ENCODE measurements at regions not wholly inside any gene's neighbourhood (a gene's known extent, or its start where the extent isn't known, plus 50 kb on each side); places are given as distances from the start of the nearest gene placed in this dataset.

DNA sequence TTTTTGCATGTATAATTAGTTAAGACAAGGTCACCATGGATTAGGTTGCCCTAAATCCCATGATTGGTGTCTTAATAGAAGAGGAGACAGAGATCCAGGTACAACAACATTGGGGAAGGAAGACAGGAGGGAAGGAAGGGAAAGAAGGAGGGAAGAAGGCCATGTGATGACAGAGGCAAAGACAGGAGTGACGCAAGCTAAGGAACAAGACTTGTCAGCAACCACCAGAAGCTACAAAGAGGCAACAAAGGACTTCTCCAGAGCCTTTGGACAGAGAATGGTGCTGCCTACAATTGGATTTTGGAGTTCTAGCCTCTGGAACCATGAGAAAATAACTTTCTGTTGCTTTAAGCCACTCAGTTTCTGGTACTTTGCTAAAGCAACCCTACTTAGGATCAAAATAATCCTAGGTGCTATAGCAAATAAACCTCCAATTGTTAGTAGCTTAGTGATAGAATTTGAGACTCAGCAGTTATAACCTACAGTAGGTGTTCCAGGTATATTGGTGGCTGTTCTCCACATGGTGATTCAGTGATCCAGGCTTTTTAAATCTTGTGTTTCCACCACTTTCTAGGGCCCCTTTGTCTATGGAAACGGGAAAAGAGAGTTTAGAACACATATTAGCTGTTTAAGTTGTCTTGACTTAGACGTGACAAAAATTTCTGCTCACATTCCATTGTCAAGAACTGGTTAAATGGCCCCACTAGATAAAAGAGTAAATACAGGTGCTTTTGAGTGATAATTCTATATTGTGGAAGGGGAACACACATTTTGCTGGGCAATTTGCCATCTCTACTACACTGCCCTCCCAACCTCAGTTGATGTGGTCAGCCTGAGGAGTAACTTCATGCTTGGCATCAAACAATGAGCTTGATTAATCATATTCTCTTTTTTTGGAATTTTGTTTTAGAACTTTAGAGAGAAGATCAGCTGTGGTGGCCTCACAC lies 70.5 kb upstream of the SP4 start:
- FAIRE-seq (no peak), DNase-seq (ENCODE audit: insufficient read length, low spot score) (no peak)
- TF ChIP-seq, protein P1, sequence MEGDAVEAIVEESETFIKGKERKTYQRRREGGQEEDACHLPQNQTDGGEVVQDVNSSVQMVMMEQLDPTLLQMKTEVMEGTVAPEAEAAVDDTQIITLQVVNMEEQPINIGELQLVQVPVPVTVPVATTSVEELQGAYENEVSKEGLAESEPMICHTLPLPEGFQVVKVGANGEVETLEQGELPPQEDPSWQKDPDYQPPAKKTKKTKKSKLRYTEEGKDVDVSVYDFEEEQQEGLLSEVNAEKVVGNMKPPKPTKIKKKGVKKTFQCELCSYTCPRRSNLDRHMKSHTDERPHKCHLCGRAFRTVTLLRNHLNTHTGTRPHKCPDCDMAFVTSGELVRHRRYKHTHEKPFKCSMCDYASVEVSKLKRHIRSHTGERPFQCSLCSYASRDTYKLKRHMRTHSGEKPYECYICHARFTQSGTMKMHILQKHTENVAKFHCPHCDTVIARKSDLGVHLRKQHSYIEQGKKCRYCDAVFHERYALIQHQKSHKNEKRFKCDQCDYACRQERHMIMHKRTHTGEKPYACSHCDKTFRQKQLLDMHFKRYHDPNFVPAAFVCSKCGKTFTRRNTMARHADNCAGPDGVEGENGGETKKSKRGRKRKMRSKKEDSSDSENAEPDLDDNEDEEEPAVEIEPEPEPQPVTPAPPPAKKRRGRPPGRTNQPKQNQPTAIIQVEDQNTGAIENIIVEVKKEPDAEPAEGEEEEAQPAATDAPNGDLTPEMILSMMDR (IDR thresholded peaks at IDR 0.05; ENCODE audit: insufficient read depth, missing control alignments) = no peak

DNA sequence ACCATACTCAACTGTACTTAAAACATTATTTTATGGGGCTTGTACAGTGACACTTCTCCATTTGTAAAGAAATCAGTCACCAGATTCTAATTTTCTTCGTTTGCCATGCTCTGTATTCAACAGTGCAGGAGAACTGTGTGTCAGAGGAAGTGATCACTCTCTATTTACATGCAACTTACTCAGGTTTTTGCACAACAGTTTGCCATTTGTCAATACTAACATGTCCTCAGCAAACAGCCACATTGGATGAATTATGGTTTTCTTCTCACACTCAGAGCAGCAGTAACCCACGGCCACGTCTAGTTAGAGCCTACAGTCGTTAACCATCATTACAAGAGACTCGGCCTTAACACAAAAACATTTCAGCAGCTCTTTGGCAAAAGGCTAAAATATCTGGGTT lies 69.2 kb upstream of the SP4 start:
- DNase-seq (ENCODE audit: insufficient read length, low spot score) (no peak), FAIRE-seq (no peak)
- TF ChIP-seq, protein P1 (IDR thresholded peaks at IDR 0.05; ENCODE audit: insufficient read depth, missing control alignments) = no peak

DNA sequence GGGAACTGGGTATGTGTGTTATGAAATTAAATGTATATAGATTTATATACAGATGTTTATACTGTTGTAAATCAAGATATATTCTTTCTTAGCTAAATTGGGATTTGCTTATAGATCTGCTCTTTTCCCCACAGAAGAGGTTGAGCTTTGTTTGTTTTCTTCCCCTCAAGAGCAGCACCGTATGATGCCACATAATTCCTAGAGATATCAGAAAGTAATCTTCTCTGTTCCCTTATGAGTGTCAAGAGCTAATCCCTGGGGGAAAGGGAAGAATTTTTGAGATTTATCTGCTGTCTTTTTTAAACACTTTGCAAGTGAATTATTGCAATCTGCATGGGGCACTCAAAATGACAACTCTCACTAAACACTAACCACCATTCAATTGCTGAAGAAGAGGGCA lies 68.7 kb upstream of the SP4 start:
- DNase-seq (ENCODE audit: insufficient read length, low spot score) (no peak), FAIRE-seq (no peak)
- TF ChIP-seq, protein P1 (IDR thresholded peaks at IDR 0.05; ENCODE audit: insufficient read depth, missing control alignments) = no peak

DNA sequence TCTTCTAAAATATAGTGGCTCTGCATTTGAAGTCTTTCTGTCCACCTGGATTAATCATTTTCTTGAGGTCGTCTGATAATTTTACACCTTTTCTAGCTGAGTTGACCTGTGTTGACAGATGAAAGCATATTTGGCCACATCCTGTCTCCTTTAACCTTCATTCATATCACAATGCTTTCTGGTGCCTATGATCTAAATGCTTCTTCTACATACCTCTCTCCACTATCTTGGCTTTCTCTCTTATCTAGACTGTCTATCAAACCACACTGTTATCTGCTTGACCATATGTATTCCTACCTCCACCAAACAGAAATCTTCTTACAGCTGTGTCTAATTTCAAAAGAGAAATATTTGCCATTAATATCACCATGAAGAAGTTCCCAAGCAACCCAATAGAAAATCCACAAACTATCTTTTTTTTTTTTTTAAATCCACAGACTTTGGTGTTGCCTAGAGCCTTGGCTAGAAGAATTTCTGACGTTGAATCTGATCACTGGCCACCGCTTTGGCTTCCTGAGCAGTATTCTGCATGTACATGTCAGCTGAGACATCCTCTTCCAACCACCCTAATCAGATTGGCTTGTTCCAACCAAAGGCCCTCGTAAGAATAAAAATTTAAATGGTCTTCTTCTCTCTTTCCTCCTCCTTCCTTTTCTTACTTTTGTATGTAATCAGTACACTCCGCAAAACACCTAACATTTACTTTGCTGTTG lies 66.3 kb upstream of the SP4 start:
- TF ChIP-seq, protein P1 (IDR thresholded peaks at IDR 0.05; ENCODE audit: insufficient read depth, missing control alignments) = no peak
- FAIRE-seq = no peak
- no peak for DNase-seq (ENCODE audit: insufficient read length, low spot score)

DNA sequence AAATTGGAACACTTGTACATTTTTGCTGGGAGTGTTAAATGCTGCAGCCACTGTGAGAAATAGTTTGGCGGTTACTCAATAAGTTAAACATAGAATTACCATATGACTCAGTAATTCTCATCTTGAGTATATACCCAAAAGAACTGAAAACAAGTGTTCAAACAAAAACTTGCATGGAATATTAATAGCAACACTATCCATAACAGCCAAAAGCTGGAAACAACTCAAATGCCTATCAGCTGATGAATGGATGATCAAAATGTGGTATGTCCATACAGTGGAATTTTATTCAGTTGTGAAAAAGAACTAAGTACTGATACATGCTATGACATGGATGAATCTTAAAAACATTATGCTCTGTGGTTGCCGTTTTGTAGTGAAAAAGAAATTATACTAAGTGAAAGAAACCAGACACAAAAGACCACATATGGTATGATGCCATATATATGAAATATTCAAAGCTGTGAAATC lies 63.0 kb upstream of the SP4 start:
- no peak for FAIRE-seq
- no peak for DNase-seq (ENCODE audit: insufficient read length, low spot score)
- TF ChIP-seq, protein P1 (IDR thresholded peaks at IDR 0.05; ENCODE audit: insufficient read depth, missing control alignments) = no peak

DNA sequence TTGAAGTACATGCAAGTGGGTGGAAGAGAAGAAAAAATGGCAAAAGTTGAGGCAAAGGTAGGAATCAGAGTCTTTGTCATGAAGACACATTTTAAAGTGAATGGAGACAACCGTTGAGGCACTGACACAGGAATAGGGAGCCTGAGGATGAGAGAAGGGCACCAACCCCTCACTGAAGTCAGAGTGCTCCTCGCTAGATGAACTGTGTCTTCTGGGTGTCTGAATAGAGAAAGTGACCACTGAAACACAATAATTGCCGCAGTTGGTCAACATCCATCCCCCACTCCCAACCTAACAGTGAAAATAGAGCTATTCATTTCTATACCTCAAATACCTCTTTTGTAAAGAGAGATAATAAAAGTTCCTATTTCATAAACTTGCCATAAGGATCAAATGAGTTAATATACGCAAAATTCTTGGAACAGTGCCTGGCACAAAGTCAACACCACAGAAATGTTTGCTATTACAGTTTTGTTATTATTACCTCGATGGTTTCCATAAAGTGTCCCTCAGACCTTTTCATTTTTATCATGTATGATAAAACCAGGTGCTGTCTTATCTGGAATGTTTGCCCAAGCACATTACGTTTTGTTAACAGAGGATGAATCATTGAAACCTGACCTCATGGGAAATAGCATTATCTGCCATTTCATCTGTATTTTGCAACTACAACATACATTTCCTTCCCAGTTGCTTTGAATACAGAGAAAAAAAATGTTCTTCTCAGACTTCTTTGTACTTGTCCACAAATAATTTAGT lies 61.8 kb upstream of the SP4 start:
- FAIRE-seq (no peak), DNase-seq (ENCODE audit: insufficient read length, low spot score) (no peak)
- TF ChIP-seq, protein P1 (IDR thresholded peaks at IDR 0.05; ENCODE audit: insufficient read depth, missing control alignments) = no peak
